Mucosa of descending colon (tissue), 3 donors: ENCODE measurements at regions not wholly inside any gene's neighbourhood (a gene's known extent, or its start where the extent isn't known, plus 50 kb on each side); places are given as distances from the start of the nearest gene placed in this dataset.

Experiments
- ATAC-seq: fragments of 200-7000 bp; cut with Tn5 transposase; one replicate; pipeline ENCODE4 v1.9.1; 2020; ENCODE audit warnings: mild to moderate bottlenecking, moderate library complexity
- DNase-seq, 3 donors: peaks; one replicate each; pipeline ENCODE4 v3.0.0-alpha.2; 2020
- H3K36me3 ChIP-seq: fragments of 200-600 bp; one replicate; pipeline ENCODE4 v1.8.0; 2021; ENCODE audit warnings: low read depth, mild to moderate bottlenecking
- H3K4me1 ChIP-seq: fragments of 200-600 bp; one replicate; pipeline ENCODE4 v1.8.0; 2021; ENCODE audit warnings: low read depth, mild to moderate bottlenecking
- H3K4me3 ChIP-seq: fragments of 200-600 bp; one replicate; pipeline ENCODE4 v1.8.0; 2021; ENCODE audit warnings: mild to moderate bottlenecking
- H3K9me3 ChIP-seq: fragments of 200-600 bp; one replicate; pipeline ENCODE4 v1.8.0; 2021; ENCODE audit warnings: mild to moderate bottlenecking
- intact Hi-C, 2 donors: fragments of 100-400 bp; cut with DNase I in 1 of 2; cut with micrococcal nuclease in 1 of 2; formaldehyde crosslinking; loops; one replicate each; pipeline versions ENCODE4 v1.11.0 to v1.11.1; 2022; cut with DNase I, micrococcal nuclease
- TF ChIP-seq, protein P1 (sequence below): fragments of 200-600 bp; IDR thresholded peaks from one replicate; pipeline ENCODE4 v1.8.0; 2022; ENCODE audit warnings: antibody characterized with exemption, mild to moderate bottlenecking
- donor health status: DM: no; HTN: no; CAD: no; lungs with moderate emphysema.
- donor health status: DM: no; HTN: no; CAD: no.
- donor health status: DM: no; HTN: yes; CAD: no.

DNA sequence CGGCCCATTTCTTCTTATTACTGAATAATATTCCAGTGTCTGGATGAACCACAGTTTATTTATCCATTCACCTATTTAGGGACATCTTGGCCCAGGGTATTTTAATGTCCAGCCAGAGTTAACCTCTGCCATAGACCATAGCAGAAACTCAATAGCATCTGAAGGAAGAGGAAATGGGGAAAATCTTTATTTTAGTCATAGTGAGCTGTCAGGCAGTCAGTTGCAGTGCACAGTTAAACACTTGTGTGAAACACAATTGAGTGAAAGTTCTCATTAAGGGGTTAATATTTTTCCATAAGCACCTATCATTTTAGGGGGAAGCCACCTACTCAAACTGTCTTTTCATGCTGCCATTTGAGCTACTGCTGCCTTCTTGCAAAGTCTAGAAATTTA is 197.3 kb upstream of the PPFIA2 start:
- no peak for ATAC-seq
- no peaks in the 10 kb centered on the region for H3K4me1 ChIP-seq
- intact Hi-C loops: no loop called here
- no peaks in the 10 kb centered on the region for H3K36me3 ChIP-seq
- H3K9me3 ChIP-seq: no peaks in the 10 kb centered on the region
- TF ChIP-seq, protein P1, sequence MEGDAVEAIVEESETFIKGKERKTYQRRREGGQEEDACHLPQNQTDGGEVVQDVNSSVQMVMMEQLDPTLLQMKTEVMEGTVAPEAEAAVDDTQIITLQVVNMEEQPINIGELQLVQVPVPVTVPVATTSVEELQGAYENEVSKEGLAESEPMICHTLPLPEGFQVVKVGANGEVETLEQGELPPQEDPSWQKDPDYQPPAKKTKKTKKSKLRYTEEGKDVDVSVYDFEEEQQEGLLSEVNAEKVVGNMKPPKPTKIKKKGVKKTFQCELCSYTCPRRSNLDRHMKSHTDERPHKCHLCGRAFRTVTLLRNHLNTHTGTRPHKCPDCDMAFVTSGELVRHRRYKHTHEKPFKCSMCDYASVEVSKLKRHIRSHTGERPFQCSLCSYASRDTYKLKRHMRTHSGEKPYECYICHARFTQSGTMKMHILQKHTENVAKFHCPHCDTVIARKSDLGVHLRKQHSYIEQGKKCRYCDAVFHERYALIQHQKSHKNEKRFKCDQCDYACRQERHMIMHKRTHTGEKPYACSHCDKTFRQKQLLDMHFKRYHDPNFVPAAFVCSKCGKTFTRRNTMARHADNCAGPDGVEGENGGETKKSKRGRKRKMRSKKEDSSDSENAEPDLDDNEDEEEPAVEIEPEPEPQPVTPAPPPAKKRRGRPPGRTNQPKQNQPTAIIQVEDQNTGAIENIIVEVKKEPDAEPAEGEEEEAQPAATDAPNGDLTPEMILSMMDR: no peak
- no peak for DNase-seq
- H3K4me3 ChIP-seq: no peak overlapping the region

DNA sequence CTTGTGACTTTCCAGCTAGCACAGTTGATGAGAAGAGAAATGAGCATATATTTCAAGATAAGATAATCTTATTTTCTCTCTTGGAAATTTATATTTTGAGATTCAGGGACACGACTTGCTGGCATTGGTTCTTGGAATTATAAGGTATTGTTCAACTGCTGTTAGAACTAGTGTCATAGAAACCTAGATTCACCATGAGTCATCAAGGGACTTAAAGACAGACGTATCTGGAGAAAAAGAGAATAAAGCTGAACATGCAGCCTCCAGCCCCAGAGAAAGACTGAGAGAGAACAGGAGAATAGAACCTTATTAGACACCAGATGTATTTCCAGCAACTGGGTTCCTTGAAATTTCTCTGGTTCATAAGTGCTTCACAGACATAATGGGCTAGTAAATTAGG is 194.4 kb upstream of the PPFIA2 start:
- Histone ChIP-seq H3K4me3 (no peak overlapping the region), H3K36me3 (no peaks in the 10 kb centered on the region), H3K9me3 (no peaks in the 10 kb centered on the region), H3K4me1 (no peaks in the 10 kb centered on the region)
- intact Hi-C loops: no loop called here
- DNase-seq (no peak), ATAC-seq (no peak)
- TF ChIP-seq, protein P1: no peak

DNA sequence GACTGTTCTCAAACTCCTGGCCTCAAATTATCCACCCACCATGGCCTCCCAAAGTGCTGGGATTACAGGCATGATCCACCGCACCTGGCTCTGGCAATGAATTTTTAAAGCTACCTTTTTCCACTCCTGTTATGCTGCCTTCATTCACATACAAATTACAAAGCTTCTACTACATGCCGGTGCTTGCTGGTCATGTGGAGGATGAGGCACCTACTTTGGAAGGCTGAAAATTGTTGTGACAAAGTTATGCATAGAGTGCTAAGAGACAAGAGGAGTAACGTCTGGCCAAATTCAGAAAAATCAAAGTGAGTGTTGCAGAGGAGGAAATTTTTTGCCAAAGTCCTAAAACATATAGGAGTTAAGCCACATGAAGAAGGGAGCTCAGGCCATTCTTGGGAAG is 191.7 kb upstream of the PPFIA2 start:
- TF ChIP-seq, protein P1: no peak
- Histone ChIP-seq H3K4me3 (no peak overlapping the region), H3K36me3 (no peaks in the 10 kb centered on the region), H3K9me3 (no peaks in the 10 kb centered on the region), H3K4me1 (no peaks in the 10 kb centered on the region)
- ATAC-seq (no peak), DNase-seq (no peak)
- intact Hi-C loops: no loop called here

DNA sequence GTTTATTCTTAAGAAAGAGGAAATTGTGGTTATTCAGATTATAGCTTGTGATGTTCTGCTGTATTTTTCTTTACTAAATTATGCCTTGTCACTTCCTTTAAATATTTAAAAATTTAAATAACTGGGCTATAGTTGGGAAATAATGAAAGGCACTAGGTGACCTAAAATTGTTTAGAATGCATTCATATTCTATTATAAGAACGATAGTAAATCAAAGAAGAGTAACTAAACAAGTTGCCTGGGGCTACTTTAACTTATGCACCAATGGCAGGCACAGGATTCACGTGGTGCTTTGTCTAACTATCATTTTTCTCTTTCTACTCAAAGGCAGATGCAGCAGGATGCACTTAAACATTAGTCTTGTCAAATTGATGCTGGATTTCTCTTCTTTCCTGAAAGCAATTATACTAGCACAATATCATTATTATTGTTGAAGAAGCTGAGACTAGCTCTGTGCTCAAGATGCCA is 190.7 kb upstream of the PPFIA2 start:
- no peak overlapping the region for H3K4me3 ChIP-seq
- intact Hi-C loops: no loop called here
- TF ChIP-seq, protein P1: no peak
- ATAC-seq: no peak
- H3K9me3 ChIP-seq: no peaks in the 10 kb centered on the region
- no peaks in the 10 kb centered on the region for H3K36me3 ChIP-seq
- no peaks in the 10 kb centered on the region for H3K4me1 ChIP-seq
- no peak for DNase-seq

DNA sequence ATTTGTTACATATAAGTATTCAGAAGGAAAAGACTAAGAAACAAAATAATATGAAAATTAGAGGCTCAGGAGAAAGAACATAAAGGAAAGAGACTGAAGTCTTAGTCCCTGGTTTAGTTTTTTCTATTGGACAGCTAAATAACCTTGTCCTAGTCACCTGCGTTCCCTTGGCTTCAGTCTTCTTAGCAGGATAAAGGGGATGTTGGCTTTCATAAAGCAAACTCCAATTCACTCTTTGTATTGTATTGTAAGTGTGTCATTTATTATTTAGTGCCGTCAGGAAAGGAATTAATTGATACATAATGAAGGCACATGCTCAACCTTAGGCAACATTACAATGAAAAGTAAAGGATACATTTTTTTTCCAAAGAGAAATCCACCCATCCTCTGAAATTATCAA is 190.3 kb upstream of the PPFIA2 start:
- Histone ChIP-seq H3K4me1 (no peaks in the 10 kb centered on the region), H3K4me3 (no peak overlapping the region), H3K36me3 (no peaks in the 10 kb centered on the region), H3K9me3 (no peaks in the 10 kb centered on the region)
- DNase-seq (no peak), ATAC-seq (no peak)
- intact Hi-C loops: no loop called here
- TF ChIP-seq, protein P1: no peak

DNA sequence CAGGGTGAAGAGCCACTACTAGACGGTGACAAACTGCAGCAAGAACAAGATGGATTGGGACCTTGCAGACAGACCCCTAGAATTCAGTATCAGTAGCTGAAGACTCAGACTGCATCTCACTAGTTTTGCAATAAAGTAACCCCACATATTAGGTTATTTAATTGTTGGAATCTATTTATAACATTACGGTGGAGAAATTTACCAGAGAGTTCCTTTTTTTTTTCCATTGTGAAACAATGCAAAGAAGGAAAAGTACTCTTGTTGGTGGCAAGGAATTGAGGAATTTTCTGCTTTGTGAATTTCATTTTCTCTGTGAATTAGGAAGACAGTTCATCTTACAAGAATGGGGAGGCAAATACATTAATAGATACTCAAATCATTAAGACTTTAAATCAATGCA is 185.7 kb upstream of the PPFIA2 start:
- DNase-seq: no peak
- no peak for ATAC-seq
- Histone ChIP-seq H3K4me1 (no peaks in the 10 kb centered on the region), H3K36me3 (no peaks in the 10 kb centered on the region), H3K9me3 (no peaks in the 10 kb centered on the region), H3K4me3 (no peak overlapping the region)
- intact Hi-C loops: no loop called here
- TF ChIP-seq, protein P1: no peak
